ENCODE measurements at regions not wholly inside any gene's neighbourhood (a gene's known extent, or its start where the extent isn't known, plus 50 kb on each side); places are given as distances from the start of the nearest gene placed in this dataset.

- no peak overlapping the region for H3K4me3 ChIP-seq (ENCODE audit: low read depth, low read length)
- DNase-seq (ENCODE audit: low read depth): no peak
- in situ Hi-C loops (cut with HindIII; ENCODE audit: low sequenced_read_pairs): no loop called here
- TF ChIP-seq, protein P1, sequence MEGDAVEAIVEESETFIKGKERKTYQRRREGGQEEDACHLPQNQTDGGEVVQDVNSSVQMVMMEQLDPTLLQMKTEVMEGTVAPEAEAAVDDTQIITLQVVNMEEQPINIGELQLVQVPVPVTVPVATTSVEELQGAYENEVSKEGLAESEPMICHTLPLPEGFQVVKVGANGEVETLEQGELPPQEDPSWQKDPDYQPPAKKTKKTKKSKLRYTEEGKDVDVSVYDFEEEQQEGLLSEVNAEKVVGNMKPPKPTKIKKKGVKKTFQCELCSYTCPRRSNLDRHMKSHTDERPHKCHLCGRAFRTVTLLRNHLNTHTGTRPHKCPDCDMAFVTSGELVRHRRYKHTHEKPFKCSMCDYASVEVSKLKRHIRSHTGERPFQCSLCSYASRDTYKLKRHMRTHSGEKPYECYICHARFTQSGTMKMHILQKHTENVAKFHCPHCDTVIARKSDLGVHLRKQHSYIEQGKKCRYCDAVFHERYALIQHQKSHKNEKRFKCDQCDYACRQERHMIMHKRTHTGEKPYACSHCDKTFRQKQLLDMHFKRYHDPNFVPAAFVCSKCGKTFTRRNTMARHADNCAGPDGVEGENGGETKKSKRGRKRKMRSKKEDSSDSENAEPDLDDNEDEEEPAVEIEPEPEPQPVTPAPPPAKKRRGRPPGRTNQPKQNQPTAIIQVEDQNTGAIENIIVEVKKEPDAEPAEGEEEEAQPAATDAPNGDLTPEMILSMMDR (IDR thresholded peaks at IDR 0.05; ENCODE audit: low read depth, low read length, missing control alignments): no peak
These were observed 607.6 kb upstream of the MAN1A1 start for GRCh38 chr6:119957195-119957594.

DNA sequence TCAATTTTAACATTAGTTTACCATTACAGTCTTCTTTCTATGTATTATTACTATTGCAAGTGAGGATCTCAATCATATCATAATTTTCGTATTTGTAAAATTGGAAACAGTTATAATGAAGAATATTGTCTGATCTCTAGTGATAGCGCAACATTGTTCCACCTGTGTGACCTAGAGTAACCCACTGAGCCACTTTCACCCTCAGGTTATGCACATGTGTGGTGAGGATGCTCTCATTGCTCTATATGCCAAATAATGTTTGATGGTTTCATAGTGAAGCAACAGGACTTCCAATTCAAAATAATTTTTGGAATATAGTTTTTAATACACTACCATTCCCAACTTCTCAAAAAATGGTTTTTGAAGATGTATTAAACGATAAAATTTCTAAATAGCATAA, 603.1 kb upstream of the MAN1A1 start:
- H3K4me3 ChIP-seq (ENCODE audit: low read depth, low read length): no peak overlapping the region
- TF ChIP-seq, protein P1 (IDR thresholded peaks at IDR 0.05; ENCODE audit: low read depth, low read length, missing control alignments): no peak
- DNase-seq (ENCODE audit: low read depth): no peak
- in situ Hi-C loops (cut with HindIII; ENCODE audit: low sequenced_read_pairs): no loop called here

DNA sequence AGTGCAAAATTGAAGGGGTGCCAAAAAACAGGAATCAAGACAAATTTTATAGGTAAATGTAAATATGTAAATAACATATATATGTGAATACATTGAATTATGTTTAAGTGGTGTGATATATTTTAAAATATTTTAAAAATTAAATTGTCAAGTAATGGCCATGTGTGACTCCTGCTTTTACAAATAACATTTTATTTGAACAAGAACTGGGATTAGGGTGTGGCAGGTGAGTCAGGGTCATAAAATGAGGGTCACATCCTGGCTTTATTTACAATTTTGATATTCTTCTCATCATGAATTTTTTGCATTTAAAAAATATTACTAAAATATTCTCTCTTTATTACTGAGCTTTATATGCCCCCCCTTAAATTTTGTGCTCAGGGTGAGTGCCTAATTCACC, 601.1 kb upstream of the MAN1A1 start:
- TF ChIP-seq, protein P1 (IDR thresholded peaks at IDR 0.05; ENCODE audit: low read depth, low read length, missing control alignments): no peak
- no peak overlapping the region for H3K4me3 ChIP-seq (ENCODE audit: low read depth, low read length)
- DNase-seq (ENCODE audit: low read depth): no peak
- in situ Hi-C loops (cut with HindIII; ENCODE audit: low sequenced_read_pairs): no loop called here

GRCh38 chr6:119942078-119942752, 592.7 kb upstream of the MAN1A1 start:
- DNase-seq (ENCODE audit: low read depth): no peak
- H3K4me3 ChIP-seq (ENCODE audit: low read depth, low read length): no peak overlapping the region
- TF ChIP-seq, protein P1 (IDR thresholded peaks at IDR 0.05; ENCODE audit: low read depth, low read length, missing control alignments): no peak
- in situ Hi-C loops (cut with HindIII; ENCODE audit: low sequenced_read_pairs): no loop called here

DNA sequence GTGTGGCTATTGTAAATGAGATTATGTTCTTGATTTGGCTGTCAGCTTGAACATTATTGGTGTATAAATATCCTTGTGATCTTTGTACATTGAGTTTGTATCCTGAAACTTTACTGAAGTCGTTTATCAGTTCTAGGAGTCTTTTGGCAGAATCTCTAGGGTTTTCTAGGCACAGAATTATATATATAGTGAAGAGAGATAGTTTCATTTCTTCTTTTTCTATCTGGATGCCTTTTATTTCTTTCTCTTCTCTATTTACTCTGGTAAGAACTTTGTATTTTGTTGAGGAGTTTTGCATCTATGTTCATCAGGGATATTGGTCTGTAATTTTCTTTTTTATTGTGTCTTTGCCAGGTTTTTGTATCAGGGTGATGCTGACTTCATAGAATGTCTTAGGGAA, 589.2 kb upstream of the MAN1A1 start:
- DNase-seq (ENCODE audit: low read depth): no peak
- no peak overlapping the region for H3K4me3 ChIP-seq (ENCODE audit: low read depth, low read length)
- in situ Hi-C loops (cut with HindIII; ENCODE audit: low sequenced_read_pairs): no loop called here
- TF ChIP-seq, protein P1 (IDR thresholded peaks at IDR 0.05; ENCODE audit: low read depth, low read length, missing control alignments): no peak

DNA sequence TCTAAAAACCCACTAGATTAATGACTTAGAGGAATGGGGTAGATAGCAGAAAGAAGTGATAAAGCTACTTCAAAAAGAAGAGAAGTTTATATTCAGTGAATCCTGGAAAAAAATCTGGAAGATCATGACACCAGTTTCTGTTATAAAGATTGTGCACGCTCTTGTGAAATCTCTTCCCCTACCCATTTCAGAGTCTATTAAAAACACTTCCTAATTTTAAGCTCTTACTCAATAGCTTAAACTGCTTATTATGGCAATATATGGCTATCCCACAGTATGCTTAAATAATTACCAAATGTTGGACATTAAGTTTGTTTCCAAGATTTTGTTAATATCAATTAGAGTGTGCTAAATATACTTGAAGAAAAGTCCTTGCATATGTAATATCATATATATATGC, 585.3 kb upstream of the MAN1A1 start:
- in situ Hi-C loops (cut with HindIII; ENCODE audit: low sequenced_read_pairs): no loop called here
- TF ChIP-seq, protein P1 (IDR thresholded peaks at IDR 0.05; ENCODE audit: low read depth, low read length, missing control alignments): no peak
- H3K4me3 ChIP-seq (ENCODE audit: low read depth, low read length): no peak overlapping the region
- no peak for DNase-seq (ENCODE audit: low read depth)
